ENCODE measurements at regions not wholly inside any gene's neighbourhood (a gene's known extent, or its start where the extent isn't known, plus 50 kb on each side); places are given as distances from the start of the nearest gene placed in this dataset.

GRCh38 chr15:26433060-26433459, 339.8 kb downstream of the GABRB3 start:
- no peak for TF ChIP-seq MAX (IDR thresholded peaks at IDR 0.05; ENCODE audit: low read depth, low read length)
- TF ChIP-seq CTCF (IDR thresholded peaks at IDR 0.05; ENCODE audit: low read depth, low read length): no peak
- TF ChIP-seq POLR2A (IDR thresholded peaks at IDR 0.05; ENCODE audit: extremely low read depth, insufficient read length): no peak
- TF ChIP-seq MYC (IDR thresholded peaks at IDR 0.05; ENCODE audit: low read depth, low read length): no peak
